HT-29 (cell line): ENCODE measurements at regions not wholly inside any gene's neighbourhood (a gene's known extent, or its start where the extent isn't known, plus 50 kb on each side); places are given as distances from the start of the nearest gene placed in this dataset.

Experiments used
- DNase-seq: peaks from one replicate; pipeline ENCODE4 v3.0.0-alpha.2; 2015; ENCODE audit warnings: low spot score

DNA sequence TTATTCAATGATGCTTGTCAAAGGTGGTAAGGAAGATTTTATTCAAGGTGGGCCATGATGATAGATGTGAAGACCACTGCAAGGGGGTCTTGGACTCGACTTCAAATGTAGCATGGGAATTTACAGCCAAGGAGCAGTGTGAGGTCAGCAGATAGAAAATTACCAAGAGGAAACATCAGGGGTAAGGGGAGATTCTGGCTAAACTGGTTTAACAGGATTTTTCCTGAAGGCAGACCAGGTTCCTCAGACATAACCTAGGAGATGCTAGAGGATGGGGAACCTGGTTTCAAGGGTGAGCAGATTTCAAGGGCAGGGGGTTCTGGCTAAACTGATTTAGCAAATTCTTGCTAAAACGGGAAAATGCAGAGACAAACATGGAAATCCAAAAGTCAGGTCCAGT, 464.9 kb downstream of the TAFA4 start:
- peak; percentile 13 for DNase-seq

DNA sequence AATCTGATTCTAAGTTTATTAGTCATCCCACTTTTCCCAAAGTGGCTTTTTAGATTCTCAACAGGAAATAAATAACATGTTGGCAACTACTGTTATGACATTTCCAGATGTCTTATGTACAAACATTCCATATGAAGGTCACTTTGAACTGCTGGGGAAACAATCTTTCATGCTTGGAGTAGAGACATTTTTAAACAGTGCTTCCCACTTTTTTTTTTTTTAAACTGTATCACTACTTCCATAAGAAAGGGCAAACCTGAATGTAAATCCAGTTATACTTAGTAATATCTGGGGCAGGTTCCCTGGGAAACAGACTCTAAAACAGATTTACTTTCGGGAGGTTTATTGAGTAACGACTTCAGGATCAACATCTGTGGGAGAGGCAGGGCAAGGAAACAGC, 473.8 kb downstream of the TAFA4 start:
- DNase-seq, result no peak

DNA sequence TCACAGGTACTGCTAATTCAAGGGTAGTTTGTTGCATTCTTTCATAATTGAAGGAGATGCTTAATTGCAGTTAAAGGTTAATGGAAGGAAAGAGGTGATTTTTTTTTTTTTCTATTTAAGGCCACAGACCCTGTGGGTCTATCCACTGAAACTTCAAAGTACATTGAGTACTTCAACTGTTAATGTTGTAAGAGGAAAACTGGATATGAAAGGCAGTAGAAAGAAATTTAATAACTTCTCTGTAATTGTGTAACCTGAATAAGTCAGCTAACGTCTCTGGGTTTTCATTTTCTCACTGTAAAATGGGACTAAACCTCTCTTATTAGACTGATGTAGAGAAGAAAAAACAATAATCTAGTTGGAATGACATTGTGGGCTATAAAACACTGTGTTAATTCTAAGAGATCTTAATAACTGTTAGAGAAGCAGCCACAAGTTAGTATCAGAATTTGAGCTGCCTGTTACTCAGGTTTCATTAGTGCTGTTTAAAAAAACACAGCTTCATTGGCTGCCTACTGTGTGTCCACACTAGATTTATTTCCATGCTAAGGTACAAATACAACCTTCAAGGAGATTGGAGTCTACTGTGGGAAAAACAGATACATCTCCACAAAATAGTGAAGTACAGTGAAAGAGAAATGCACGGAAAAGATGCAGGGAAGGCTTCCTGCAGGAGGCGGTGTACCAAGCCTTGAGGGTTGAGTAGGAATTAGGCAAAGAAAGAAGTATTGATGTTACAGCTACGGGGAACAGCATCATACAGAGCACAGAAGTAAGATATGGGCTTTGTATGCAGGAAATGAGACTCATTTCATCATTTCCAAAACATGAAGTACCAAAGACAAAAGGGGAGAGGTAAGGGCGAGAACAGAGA, 483.6 kb downstream of the TAFA4 start:
- no peak for DNase-seq

DNA sequence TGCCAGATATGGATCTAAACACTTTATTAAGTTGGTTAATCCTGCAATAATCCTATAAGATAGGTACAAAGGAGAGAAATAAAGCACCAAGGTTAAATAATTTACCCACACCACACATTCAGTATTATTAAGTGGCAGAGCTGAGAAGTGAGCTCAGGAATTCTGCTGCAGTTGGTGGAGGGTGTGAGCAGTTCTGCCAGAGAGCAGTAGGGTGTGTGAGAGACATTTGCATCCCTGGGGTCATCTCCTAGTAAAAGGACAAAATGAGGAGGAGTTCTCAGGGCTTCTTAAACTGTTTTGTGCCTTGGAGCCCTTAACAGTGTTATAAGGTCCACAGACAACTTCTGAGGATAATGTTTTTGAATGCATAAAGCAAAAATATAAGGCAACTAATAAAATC, 484.5 kb downstream of the TAFA4 start:
- DNase-seq, result no peak

DNA sequence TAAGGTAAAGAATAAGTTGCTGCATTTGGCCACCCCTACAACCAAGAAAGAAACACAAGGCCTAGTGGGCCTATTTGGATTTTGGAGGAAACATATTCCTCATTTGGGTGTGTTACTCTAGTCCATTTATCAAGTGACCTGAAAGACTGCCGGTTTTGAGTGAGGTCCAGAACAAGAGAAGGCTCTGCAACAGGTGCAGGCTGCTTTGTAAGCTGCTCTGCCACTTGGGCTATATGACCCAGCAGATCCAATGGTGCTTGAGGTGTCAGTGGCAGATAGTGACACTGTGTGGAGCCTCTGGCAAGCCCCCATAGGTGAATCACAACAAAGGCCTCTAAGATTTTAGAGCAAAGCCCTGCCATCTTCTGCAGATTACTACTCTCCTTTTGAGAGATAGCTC, 491.3 kb downstream of the TAFA4 start:
- DNase-seq, result no peak

DNA sequence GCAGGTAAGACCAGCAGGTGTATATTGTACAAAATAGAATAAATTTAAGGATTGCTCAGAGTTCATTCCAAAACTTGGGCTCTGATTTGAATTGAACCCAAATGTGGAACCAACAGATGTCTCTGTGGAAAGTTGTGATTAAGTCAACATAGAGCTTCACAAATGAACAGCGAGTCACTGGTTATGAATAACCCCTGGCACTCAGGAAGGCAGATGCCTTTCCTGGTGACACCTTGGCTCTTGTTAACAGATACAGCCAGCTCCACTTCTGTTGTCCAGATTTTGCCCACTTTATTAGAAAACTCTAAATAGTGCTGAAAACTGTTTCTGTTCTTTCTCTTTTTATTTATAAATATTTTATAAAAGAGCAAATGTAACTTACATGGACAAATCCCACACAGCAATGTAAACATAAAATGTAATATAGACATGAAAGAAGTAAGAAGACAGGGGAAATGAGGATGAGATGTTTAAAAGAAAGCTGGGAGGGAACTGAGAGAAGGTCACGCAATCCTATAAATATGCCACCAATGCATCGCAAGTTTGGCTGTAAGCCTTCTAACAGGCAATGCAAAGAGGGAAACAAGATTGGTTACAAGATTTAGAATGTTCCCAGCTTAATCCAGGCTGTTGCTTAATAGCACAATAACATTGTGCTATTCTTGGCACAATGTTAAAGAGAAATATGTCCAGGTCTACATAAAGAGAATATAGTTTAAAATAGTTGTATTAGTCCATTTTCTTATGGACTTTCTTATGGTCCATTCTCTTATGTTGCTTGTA, 495.5 kb downstream of the TAFA4 start:
- no peak for DNase-seq

DNA sequence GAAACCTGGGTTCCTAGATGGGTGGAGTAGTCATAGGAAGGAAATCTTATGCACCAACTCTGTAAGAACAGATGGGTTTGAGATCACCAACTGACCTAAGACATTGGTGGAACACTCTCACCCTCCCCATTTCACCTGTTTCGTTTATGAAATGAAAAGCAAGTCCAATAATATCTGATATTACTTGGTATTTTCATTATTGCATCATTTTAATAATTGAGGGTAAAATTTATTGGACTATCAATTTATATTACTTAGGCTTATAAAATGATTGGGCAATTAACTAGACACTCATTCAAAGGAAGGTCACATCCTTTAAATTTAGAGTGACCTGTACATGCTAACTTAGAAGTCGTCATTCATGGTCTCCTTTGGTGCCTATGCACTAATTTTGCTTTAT, 503.9 kb downstream of the TAFA4 start:
- no peak for DNase-seq

DNA sequence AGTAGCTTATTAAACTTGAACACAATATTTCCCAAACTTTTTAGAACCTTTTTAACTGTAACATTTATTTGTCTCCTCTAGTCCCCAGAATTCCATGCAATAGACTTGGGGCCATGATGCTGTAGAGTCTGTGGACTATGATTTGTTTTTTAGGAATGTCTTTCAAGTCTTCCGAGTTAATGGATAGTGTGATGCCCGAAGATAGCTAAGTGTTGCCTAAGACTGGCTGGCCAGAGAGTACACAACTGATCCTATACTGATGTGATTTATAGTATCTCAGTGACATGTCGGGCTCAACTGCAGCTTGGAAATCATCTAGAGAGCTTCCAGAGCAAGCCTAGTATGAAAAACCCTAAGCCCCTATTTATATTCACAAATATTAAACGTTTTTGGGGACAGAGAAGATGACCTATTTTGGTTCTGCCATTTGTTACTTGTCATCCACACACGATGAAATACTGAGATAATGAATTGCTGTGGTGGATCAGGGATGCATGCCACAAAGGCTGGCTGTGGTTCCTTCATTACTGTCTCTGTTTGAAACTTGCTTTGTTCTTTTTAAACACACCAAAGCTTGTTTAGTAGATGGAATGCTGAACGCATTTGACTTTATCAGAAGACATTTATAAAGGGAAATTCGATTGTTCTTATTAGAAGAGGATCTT, 507.4 kb downstream of the TAFA4 start:
- DNase-seq, result no peak

DNA sequence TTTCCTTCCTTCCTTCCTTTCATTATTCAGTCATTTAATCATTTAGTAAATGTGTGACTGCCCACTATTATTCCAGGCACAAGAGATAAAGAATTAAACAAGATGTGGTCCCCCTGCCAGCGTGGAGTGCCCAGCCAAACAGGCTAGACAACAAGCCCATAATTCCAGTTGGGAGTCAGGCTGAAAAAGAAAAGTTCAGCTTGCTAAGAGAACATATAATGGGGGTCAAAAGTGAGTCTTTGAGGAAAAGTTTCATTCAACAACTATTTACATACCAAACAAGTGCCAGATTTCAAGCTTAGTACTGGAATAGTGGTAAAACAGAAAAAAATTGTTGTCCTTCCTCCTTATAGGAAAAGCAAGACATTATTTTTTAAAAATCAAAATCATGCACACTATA, 523.7 kb downstream of the TAFA4 start:
- no peak for DNase-seq

DNA sequence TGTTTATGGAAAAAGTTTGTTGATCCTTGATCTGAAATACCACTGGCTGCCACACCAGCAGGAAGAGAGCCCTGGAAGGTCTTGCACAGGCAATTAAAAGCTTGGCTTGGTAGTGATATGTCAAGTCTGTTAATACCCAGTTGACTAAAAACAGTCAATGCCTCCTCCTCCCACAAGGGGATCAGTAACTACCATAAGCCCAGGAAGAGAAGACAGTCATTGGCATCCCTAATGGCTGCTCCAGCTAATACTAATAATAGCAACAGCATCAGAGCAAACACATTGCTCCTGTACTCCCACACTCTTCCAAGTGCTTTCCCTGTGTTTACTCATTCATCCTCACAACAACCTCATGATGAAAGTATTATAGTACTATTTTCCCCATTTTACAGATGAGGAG, 528.6 kb downstream of the TAFA4 start:
- no peak for DNase-seq

DNA sequence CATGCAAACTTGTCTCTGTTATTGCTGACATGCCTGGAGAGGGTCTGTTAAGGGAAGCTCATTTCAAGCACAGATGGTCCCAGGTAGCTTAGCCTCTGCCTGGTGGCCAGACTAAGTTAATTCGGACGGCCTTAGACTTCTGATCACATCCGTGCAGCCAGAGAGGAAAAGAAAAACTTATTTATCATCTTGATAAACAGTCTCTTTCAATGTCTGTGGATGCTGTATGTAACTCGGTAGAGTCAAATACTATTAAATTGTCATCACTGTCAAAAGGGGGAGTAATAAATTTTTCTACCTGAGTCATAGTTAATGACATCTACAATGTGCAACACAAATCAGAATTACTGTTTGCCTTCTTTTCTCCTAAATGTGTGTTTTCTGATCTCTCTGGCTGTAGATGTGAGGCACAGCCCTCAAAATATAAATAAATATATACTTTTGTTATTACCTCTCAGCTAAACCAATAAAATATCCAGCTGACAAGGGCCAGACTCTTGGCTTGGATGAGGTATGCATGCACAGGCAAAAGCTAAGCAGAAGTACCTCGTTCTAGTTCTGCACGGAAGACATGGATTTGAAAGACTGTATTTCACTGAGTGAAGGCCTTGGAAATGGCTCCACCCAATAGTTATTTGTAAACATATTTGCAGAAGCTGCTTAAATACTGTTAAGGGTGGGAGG, 530.0 kb downstream of the TAFA4 start:
- no peak for DNase-seq

DNA sequence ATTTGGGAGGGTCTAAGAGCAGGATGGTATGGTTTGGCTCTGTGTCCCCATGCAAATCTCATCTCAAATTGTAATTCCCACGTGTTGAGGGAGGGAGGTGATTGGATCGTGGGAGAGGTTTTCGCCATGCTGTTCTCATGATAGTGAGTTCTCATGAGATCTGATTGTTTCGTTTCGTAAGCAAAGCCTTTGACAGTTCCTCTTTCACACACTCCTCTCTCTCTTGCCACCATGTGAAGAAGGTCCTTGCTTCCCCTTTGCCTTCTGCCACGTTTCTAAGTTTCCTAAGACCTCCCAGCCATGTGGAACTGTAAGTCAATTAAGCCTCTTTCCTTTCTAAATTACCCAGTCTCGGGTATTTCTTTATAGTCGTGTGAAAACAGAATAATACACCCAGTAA, 553.7 kb downstream of the TAFA4 start:
- no peak for DNase-seq

DNA sequence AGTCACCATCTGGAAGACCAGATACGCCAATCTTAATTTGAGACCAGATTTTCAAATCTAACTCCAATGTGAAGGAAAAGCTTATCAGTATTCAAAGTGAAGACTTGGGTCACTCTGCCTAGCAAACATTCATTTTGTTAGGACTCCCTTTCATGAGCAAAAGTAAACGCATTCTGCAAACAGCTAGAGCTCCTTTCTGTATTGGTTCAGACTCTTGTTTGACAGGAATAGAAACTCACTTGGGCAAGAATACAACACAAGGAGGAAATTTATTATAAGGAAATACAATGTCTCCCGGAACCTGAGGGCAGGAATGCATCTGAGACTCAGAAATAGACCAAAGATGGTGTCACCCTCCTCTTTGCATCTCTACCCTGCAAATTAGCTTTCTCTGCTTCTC, 558.6 kb downstream of the TAFA4 start:
- no peak for DNase-seq

DNA sequence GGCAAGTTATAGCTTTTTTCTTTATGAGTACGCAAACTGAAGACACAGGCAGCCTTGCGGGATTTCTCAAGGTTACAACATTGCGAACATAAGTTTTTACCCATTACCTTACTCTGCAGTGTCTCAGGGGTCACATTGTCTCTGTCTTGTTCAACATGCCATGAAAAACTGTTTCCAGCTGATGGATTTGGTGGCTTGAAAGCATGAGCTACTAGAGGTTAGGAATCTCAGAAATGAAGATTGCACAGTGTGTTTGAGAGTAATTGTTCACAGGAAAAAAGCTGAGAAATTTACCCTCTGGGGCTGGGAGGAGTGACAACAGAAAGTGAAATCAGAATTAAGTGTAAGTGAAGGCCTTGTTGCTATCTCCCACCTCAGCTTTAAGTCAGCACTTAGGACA, 568.6 kb downstream of the TAFA4 start:
- DNase-seq, result no peak

DNA sequence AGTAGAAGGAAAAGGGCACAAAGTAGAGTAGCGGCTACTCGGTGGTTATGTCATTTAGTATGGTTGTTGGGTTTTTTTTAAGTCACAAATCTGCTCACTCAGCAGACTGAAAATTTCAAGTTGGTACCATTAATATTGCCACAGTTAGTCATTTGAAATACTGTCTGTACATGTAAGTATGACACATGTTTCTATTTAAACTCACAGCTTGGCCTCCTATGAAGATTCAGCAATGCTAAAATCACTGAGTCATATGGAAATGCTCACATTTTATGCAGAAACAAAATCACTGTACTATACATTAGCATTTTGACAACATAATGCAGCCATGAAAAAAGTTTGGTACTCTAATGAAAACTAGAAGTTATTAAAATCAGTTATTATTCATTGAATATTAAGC, 571.9 kb downstream of the TAFA4 start:
- DNase-seq, result no peak

DNA sequence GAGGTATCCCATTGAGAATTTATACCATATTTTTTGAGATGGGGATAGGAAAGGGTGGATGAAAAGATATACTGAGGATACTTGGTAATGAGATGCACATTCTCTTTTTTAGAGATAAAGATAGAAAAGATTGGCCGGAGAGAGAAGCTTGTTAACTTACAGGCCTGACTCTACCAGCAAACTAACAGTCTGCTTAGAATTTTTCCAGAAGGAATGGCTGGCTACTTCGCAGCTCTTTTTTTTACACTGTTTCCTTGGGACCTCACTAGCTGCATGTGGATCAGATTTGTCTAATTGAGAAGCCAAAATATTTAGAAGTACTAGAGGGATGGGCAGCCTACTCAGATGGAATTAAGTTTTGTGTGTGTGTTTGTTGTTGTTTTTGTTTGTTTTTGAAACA, 586.6 kb downstream of the TAFA4 start:
- no peak for DNase-seq

DNA sequence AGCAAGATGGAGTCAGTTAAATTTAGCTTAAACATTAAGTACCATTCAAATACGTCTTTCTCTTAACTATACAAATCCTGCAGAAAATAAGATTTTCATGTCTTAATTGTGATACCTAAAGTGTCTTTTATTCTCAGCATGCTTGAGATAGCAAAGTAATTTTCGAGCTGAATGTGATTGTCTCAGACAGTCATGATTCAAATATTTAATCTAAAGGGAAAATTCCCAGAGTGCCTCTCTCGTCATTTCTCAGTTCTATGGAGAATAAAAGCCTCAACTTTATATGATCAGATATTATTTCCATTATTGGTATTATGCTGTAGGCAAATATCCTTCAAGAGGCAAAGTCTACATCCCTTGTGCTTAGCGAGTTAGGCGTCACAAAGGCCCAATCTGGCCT, 589.9 kb downstream of the TAFA4 start:
- DNase-seq, result no peak

DNA sequence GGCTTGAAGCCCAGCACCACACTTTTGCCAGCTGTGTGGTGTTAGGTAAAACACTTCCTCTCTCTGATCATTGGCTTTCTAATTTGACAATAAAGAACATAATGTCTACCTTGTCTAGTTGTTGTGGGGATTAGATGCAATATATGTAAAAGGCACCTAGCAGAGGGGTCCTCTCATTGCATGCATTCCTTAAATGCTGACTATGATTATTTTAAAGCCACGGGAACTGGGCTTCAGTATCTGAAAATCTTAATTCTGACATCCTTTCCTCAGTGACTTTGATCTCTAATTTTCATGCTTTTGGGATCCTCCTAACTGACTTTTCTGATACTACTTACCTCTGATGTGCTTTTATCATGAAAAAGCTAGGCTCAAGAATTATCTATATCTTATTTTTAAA, 596.3 kb downstream of the TAFA4 start:
- no peak for DNase-seq

DNA sequence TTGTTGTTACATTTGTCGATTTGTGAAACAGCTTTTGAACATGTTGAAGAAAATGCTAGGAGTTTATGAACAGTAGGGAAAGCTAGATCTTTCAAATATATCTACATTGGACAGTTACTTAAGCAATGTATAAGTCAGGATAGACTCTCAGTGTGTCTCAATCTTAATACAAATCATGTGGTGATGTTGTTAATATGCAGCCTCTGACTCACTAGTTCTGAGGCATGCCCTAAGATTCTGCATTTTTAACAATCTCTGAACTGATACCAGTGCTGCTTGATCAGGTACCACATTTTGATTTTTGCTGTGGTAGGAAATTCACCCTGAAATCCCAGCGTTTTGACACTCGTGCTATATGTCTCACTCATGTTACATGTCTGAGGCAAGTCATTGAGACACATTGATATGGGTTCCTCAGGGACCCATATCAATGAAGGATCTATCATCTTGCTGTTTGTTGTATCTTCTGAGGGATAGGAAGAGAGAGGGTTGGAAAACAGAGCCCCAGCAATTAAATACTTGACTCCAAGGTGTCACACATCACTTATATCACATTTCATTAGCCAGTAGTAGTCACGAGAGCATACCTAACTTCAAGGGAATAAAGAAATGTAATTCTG, 597.9 kb downstream of the TAFA4 start:
- DNase-seq, result no peak

DNA sequence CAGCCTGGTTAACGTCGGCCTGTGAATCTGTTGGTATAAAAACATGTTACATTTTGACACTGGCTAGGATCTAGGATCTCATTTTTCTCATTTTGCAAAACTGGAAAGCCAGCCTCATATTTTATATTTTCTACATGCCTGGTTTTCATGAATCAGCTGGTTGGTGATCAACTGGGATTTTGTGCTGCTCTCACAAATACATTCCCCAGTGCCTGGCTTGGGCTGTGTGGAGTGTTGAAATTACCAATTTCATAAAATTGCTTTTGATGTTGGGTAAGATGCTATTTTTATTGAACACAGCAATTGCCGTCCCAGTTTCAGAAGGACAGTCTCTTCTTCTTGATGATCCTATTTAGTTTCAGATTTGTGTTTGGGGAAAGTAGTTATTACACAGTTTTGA, 604.3 kb downstream of the TAFA4 start:
- no peak for DNase-seq

DNA sequence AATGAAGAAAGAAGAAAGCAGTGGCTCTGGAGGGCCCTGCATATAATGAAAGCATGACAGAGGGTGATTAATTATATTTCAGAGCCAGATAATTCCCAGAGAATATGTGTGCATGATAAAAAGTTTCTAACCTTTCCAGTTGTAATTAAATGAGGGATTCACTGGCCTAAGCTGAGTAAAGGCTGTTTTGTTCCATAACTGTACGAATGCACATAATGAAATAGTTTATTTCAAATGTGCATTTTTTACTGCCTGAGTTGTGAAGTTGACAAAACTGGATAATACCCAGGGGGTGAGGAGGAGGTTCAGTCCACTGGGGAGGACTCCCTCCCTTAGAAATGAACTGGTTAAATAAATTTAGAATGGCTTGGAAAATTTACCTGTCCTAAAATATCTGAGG, 616.4 kb downstream of the TAFA4 start:
- DNase-seq, result no peak

DNA sequence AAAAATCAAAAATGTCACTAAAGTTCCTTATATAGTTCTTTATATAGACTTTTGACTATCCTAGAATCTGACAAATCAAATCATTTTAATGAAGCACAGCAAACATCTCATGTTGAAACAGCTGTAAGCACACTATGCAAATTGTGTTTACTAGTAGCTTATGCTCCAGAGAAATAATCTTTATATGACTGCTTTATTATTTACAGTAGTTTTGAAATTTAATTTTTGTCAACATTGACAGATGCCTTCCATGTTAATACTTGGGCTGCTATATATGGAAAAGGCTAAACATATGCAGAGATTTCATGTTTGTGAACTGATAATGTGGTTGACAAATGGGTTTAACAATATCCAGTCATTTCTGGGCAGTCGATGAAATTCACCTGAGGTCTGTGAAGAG, 616.8 kb downstream of the TAFA4 start:
- no peak for DNase-seq
